Aorta (tissue), 5 donors: ENCODE measurements at regions not wholly inside any gene's neighbourhood (a gene's known extent, or its start where the extent isn't known, plus 50 kb on each side); places are given as distances from the start of the nearest gene placed in this dataset.
"Not testable (repeated sequence)": the region's sequence is repeated elsewhere in the genome, so short reads cannot be mapped to it uniquely, and the experiment has no call there.

Experiments
- ATAC-seq: fragments of 200-7000 bp; cut with Tn5 transposase; one replicate; pipeline ENCODE4 v1.9.1; 2022; ENCODE audit warnings: moderate library complexity; ENCODE audit not compliant: low FRiP score
- DNase-seq, 2 donors: peaks; one replicate each; pipeline ENCODE4 v3.0.0-alpha.2; 2020
- H3K27ac ChIP-seq, 2 donors: one replicate each; pipeline ENCODE4 v1.5.1; 2013; ENCODE audit warnings: low read length in 2 of 2, mild to moderate bottlenecking in 2 of 2, moderate library complexity in 2 of 2, control low read depth in 1 of 2, inconsistent platforms in 1 of 2, low read depth in 1 of 2
- H3K27me3 ChIP-seq, 2 donors: one replicate each; pipeline ENCODE4 v1.6.1; 2013; ENCODE audit warnings: control low read depth in 1 of 2, low read length in 1 of 2, mild to moderate bottlenecking in 1 of 2, moderate library complexity in 1 of 2; ENCODE audit not compliant: insufficient read depth in 2 of 2, control insufficient read depth in 1 of 2
- H3K36me3 ChIP-seq, 2 donors: one replicate each; pipeline ENCODE4 v1.6.1; 2013; ENCODE audit warnings: control low read depth in 1 of 2, low read length in 1 of 2, mild to moderate bottlenecking in 1 of 2; ENCODE audit not compliant: insufficient read depth in 2 of 2, control insufficient read depth in 1 of 2
- H3K4me1 ChIP-seq, 2 donors: one replicate each; pipeline ENCODE4 v1.6.1; 2013; ENCODE audit warnings: low read length in 2 of 2, control low read depth in 1 of 2, mild to moderate bottlenecking in 1 of 2, moderate library complexity in 1 of 2; ENCODE audit not compliant: insufficient read depth in 2 of 2, control insufficient read depth in 1 of 2
- H3K4me3 ChIP-seq, 2 donors: one replicate each; pipeline ENCODE4 v1.5.1; 2013; ENCODE audit warnings: low read length in 2 of 2, control low read depth in 1 of 2, mild to moderate bottlenecking in 1 of 2
- H3K9me3 ChIP-seq: one replicate; pipeline ENCODE4 v1.6.1; 2013; ENCODE audit warnings: mild to moderate bottlenecking, low read length; ENCODE audit not compliant: control insufficient read depth
- WGBS, 2 donors: extraction: QIAGEN DNeasy Blood & Tissue Kit; methylation state at CpG; one replicate each; pipeline ENCODE4 v1.1.7; 2013; 5-methylcytosine and 5-hydroxymethylcytosine counted together
- intact Hi-C, 2 donors: fragments of 100-400 bp; cut with DNase I; formaldehyde crosslinking; loops; one replicate each; pipeline versions ENCODE4 v1.14.2 to v1.15.0; 2022
- donor health status: healthy with polysubstance abuse.
- donor health status: Bipolar disorder and iron deficiency.
- donor health status: DM: no; HTN: no; CAD: no.
- donor health status: DM: no; HTN: no; CAD: no.
- donor health status: DM: yes; HTN: yes; CAD: no.

- Histone ChIP-seq H3K4me1 (no peaks in the 10 kb centered on the region), H3K36me3 (no peaks in the 10 kb centered on the region), H3K4me3 (no peak overlapping the region), H3K27me3 (no peaks in the 10 kb centered on the region), H3K27ac (no peak overlapping the region), H3K9me3 (no peaks in the 10 kb centered on the region)
- DNase-seq (no peak), ATAC-seq (no peak)
- intact Hi-C loops, result no loop called here
- 64% methylated on average over 5 of the region's 5 CpGs for WGBS, 2 donors
These were observed 367.6 kb downstream of the BRD1 start for GRCh38 chr22:49460091-49460490.

GRCh38 chr22:49458708-49459099, 369.0 kb downstream of the BRD1 start:
- intact Hi-C loops, result no loop called here
- Histone ChIP-seq H3K27ac (no peak overlapping the region), H3K9me3 (no peaks in the 10 kb centered on the region), H3K4me3 (no peak overlapping the region), H3K36me3 (no peaks in the 10 kb centered on the region), H3K4me1 (no peaks in the 10 kb centered on the region), H3K27me3 (no peaks in the 10 kb centered on the region)
- DNase-seq, result peak in 1 of 2 donors; percentile 51
- ATAC-seq, result no peak
- WGBS, 2 donors, result 88 to 89% methylated on average over 15 of the region's 15 CpGs

- Histone ChIP-seq H3K27ac (no peak overlapping the region), H3K36me3 (no peaks in the 10 kb centered on the region), H3K9me3 (no peaks in the 10 kb centered on the region), H3K4me3 (no peak overlapping the region), H3K27me3 (no peaks in the 10 kb centered on the region), H3K4me1 (no peaks in the 10 kb centered on the region)
- intact Hi-C loops, result no loop called here
- DNase-seq (peak in 1 of 2 donors; percentile 48), ATAC-seq (peak; percentile 19)
- WGBS, 2 donors, result 75 to 80% methylated on average over 14 of the region's 14 CpGs
These were observed 369.5 kb downstream of the BRD1 start for GRCh38 chr22:49457946-49458707.

GRCh38 chr22:49457146-49457545, 370.5 kb downstream of the BRD1 start:
- Histone ChIP-seq H3K4me1 (no peaks in the 10 kb centered on the region), H3K4me3 (no peak overlapping the region), H3K27ac (no peak overlapping the region), H3K9me3 (no peaks in the 10 kb centered on the region), H3K36me3 (no peaks in the 10 kb centered on the region), H3K27me3 (no peaks in the 10 kb centered on the region)
- DNase-seq (peak in 1 of 2 donors; percentile 55), ATAC-seq (no peak)
- intact Hi-C loops, result no loop called here
- WGBS, 2 donors, result 48 to 49% methylated on average over 17 of the region's 17 CpGs

GRCh38 chr22:49455595-49455994, 372.1 kb downstream of the BRD1 start:
- WGBS, 2 donors, result 63 to 69% methylated on average over 11 of the region's 11 CpGs
- intact Hi-C loops, result no loop called here
- DNase-seq (no peak), ATAC-seq (no peak)
- Histone ChIP-seq H3K27me3 (no peaks in the 10 kb centered on the region), H3K9me3 (no peaks in the 10 kb centered on the region), H3K36me3 (no peaks in the 10 kb centered on the region), H3K27ac (no peak overlapping the region), H3K4me1 (no peaks in the 10 kb centered on the region), H3K4me3 (no peak overlapping the region)

- no peak overlapping the region for H3K4me3 ChIP-seq
- intact Hi-C loops, result no loop called here
- no peak overlapping the region for H3K27ac ChIP-seq
- no peaks in the 10 kb centered on the region for H3K27me3 ChIP-seq
- no peak for DNase-seq
- H3K4me1 ChIP-seq, result no peaks in the 10 kb centered on the region
- 77 to 90% methylated on average over 7 of the region's 7 CpGs for WGBS, 2 donors
- no peak for ATAC-seq
- H3K36me3 ChIP-seq, result no peaks in the 10 kb centered on the region
- H3K9me3 ChIP-seq, result no peaks in the 10 kb centered on the region
These were observed 372.9 kb downstream of the BRD1 start for GRCh38 chr22:49454726-49455125.

- no peak for ATAC-seq
- WGBS, 2 donors, result 79 to 81% methylated on average over 15 of the region's 15 CpGs
- Histone ChIP-seq H3K27me3 (no peaks in the 10 kb centered on the region), H3K27ac (no peak overlapping the region), H3K9me3 (no peaks in the 10 kb centered on the region), H3K4me3 (no peak overlapping the region), H3K36me3 (no peaks in the 10 kb centered on the region), H3K4me1 (no peaks in the 10 kb centered on the region)
- DNase-seq, result peak in 1 of 2 donors; percentile 50
- intact Hi-C loops, result no loop called here
These were observed 373.9 kb downstream of the BRD1 start for GRCh38 chr22:49453771-49454170.

- H3K9me3 ChIP-seq, H3K27me3 ChIP-seq, H3K4me3 ChIP-seq, DNase-seq, H3K36me3 ChIP-seq, H3K27ac ChIP-seq, intact Hi-C loops, H3K4me1 ChIP-seq, ATAC-seq: not testable (repeated sequence)
- 79 to 95% methylated on average over 1 of the region's 1 CpG for WGBS, 2 donors
These were observed 374.7 kb downstream of the BRD1 start for GRCh38 chr22:49453019-49453418.

GRCh38 chr22:49452362-49452946, 375.2 kb downstream of the BRD1 start:
- Histone ChIP-seq H3K27ac (no peak overlapping the region), H3K36me3 (no peaks in the 10 kb centered on the region), H3K4me3 (no peak overlapping the region), H3K4me1 (no peaks in the 10 kb centered on the region), H3K27me3 (no peaks in the 10 kb centered on the region), H3K9me3 (no peaks in the 10 kb centered on the region)
- intact Hi-C loops, result no loop called here
- 89 to 100% methylated on average over 2 of the region's 2 CpGs for WGBS, 2 donors
- ATAC-seq, result no peak
- DNase-seq, result no peak
